Suprapubic skin (tissue), 4 donors: ENCODE measurements at regions not wholly inside any gene's neighbourhood (a gene's known extent, or its start where the extent isn't known, plus 50 kb on each side); places are given as distances from the start of the nearest gene placed in this dataset.

Experiments used
- EP300 ChIP-seq: sonication (generic); formaldehyde crosslinking; IDR thresholded peaks from one replicate; pipeline ENCODE4 v1.6.1; 2017; ENCODE audit warnings: antibody characterized with exemption
- POLR2A ChIP-seq, 2 donors: fragments of 450-650 bp; IDR thresholded peaks; one replicate each; pipeline ENCODE4 v1.6.1; 2017; ENCODE audit warnings: antibody characterized with exemption in 2 of 2, mild to moderate bottlenecking in 2 of 2, moderate library complexity in 2 of 2
- POLR2AphosphoS5 ChIP-seq, 3 donors: sonication (generic); formaldehyde crosslinking; IDR thresholded peaks; one replicate each; pipeline ENCODE4 v1.6.1; 2017; ENCODE audit warnings: antibody characterized with exemption in 3 of 3
- TF ChIP-seq, protein P1 (sequence below), 2 donors: fragments of 200-600 bp in 1 of 2; fragments of 450-650 bp in 1 of 2; sonication (generic) in 1 of 2; IDR thresholded peaks; one replicate each; pipeline ENCODE4 v1.5.1; 2016 to 2019; ENCODE audit warnings: antibody characterized with exemption in 2 of 2, mild to moderate bottlenecking in 1 of 2, moderate library complexity in 1 of 2

DNA sequence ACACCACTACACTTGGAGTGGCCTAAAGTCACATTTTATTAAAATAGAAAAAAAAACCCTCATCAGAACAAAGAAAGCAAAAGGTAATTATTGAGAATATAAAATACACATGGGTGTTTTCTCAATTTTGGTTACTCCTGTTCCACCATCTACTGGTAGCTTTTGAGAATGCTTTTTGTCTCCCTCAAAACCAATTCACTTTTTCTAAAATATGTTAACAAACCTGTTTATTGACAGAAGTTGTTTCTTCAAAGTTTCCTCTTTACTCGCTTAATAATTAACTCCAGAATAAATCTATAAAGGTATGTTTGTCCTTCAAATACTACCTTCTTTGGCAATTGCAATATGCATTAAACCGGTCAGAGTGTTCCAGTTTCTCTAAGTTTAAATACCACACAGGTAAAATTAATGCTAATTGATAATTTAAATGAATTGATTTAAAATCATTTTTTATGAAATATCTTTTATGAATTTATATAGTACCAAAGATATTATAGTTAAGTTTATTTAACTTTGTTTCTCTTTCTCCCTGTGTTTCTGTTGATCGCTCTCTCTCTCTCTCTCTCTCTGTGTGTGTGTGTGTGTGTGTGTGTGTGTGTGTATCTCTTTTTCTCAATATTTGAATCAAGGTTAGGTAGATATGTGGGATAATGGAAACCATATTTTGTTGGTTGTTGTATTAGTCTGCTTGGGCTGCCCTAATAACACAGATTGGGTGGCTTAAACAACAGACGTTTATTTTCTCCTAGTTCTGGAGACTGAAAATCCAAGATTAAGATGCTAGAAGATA, 487.4 kb downstream of the PRDM9 start:
- TF ChIP-seq POLR2A (IDR thresholded peaks at IDR 0.05) (no peak), POLR2AphosphoS5 (IDR thresholded peaks at IDR 0.05) (no peak), EP300 (no peak)
- TF ChIP-seq, protein P1, sequence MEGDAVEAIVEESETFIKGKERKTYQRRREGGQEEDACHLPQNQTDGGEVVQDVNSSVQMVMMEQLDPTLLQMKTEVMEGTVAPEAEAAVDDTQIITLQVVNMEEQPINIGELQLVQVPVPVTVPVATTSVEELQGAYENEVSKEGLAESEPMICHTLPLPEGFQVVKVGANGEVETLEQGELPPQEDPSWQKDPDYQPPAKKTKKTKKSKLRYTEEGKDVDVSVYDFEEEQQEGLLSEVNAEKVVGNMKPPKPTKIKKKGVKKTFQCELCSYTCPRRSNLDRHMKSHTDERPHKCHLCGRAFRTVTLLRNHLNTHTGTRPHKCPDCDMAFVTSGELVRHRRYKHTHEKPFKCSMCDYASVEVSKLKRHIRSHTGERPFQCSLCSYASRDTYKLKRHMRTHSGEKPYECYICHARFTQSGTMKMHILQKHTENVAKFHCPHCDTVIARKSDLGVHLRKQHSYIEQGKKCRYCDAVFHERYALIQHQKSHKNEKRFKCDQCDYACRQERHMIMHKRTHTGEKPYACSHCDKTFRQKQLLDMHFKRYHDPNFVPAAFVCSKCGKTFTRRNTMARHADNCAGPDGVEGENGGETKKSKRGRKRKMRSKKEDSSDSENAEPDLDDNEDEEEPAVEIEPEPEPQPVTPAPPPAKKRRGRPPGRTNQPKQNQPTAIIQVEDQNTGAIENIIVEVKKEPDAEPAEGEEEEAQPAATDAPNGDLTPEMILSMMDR (IDR thresholded peaks at IDR 0.05): no peak
